ENCODE measurements at regions not wholly inside any gene's neighbourhood (a gene's known extent, or its start where the extent isn't known, plus 50 kb on each side); places are given as distances from the start of the nearest gene placed in this dataset.

DNA sequence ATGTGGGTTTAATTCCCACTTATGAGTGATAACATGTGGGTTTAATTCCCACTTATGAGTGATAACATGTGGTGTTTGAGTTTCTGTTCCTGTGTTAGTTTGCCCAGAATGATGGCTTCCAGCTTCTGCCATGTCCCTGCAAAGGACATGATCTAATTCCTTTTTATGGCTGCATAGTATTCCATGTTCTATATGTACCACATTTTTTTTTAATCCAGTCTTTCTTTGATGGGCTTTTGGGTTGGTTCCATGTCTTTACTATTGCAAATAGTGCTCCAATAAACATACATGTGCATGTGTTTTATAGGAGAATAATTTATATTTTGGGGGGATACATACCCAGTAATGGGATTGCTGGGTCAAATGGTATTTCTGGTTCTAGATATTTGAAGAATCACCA, 317.8 kb downstream of the MMUT start:
- no peak overlapping the region for H2AFZ ChIP-seq (ENCODE audit: low read length)
- DNase-seq (ENCODE audit: insufficient read length, low spot score, missing footprints): no peak
- no peaks in the 10 kb centered on the region for H3K9me3 ChIP-seq (ENCODE audit: low read depth, low read length)
- no peak overlapping the region for H3K27ac ChIP-seq (ENCODE audit: low read depth, low read length)
- no peaks in the 10 kb centered on the region for H3K36me3 ChIP-seq (ENCODE audit: insufficient read depth, low read length)
- TF ChIP-seq, protein P1, sequence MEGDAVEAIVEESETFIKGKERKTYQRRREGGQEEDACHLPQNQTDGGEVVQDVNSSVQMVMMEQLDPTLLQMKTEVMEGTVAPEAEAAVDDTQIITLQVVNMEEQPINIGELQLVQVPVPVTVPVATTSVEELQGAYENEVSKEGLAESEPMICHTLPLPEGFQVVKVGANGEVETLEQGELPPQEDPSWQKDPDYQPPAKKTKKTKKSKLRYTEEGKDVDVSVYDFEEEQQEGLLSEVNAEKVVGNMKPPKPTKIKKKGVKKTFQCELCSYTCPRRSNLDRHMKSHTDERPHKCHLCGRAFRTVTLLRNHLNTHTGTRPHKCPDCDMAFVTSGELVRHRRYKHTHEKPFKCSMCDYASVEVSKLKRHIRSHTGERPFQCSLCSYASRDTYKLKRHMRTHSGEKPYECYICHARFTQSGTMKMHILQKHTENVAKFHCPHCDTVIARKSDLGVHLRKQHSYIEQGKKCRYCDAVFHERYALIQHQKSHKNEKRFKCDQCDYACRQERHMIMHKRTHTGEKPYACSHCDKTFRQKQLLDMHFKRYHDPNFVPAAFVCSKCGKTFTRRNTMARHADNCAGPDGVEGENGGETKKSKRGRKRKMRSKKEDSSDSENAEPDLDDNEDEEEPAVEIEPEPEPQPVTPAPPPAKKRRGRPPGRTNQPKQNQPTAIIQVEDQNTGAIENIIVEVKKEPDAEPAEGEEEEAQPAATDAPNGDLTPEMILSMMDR (IDR thresholded peaks at IDR 0.05; ENCODE audit: extremely low read depth, low read depth, low read length): no peak
- no peaks in the 10 kb centered on the region for H4K20me1 ChIP-seq (ENCODE audit: insufficient read depth, low read length)
- no peak overlapping the region for H3K4me2 ChIP-seq (ENCODE audit: insufficient read depth, low read length)
- H3K4me3 ChIP-seq (ENCODE audit: insufficient read depth, low read length): no peak overlapping the region
- no peaks in the 10 kb centered on the region for H3K79me2 ChIP-seq (ENCODE audit: insufficient read depth, low read length)
- no peaks in the 10 kb centered on the region for H3K27me3 ChIP-seq (ENCODE audit: insufficient read depth, low read length)
- H3K4me1 ChIP-seq (ENCODE audit: insufficient read depth, low read length): no peaks in the 10 kb centered on the region

DNA sequence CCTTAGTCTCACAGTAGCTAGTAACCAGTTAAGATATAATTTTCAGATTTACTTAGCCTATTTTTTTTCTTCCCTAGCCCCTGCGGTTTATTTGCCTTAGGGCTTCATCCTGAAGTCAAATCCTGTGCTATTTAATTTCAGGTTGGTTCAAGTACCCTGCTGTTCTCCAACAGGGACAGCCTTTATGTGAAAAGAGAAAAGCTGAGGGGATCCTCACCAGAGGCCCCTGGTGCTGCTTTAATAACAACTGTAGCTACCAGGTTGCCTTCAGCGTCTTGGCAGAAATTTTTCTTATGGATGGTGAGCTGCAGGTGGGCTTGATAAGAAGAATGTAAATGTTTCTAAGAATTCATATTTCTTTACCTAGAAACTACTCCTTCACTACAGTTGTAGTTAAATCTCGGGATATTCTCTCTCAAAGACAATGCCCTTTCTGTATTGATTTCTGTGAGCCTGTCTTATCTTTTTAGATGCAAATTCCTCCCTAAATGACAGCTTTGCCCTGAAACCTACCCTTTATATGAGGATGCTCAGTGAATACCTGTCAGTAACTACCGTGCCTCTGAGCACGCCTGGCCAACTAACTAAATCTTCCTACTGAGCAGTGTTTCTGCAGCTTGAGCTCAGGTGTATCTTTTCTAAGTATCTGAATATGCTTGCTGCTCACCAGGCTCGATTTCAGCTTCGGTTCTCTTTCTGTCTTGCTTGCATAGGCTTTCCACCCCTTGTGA, 320.5 kb downstream of the MMUT start:
- no peaks in the 10 kb centered on the region for H3K27me3 ChIP-seq (ENCODE audit: insufficient read depth, low read length)
- no peak overlapping the region for H3K27ac ChIP-seq (ENCODE audit: low read depth, low read length)
- H4K20me1 ChIP-seq (ENCODE audit: insufficient read depth, low read length): no peaks in the 10 kb centered on the region
- DNase-seq (ENCODE audit: insufficient read length, low spot score, missing footprints): no peak
- H3K79me2 ChIP-seq (ENCODE audit: insufficient read depth, low read length): no peaks in the 10 kb centered on the region
- TF ChIP-seq, protein P1 (IDR thresholded peaks at IDR 0.05; ENCODE audit: extremely low read depth, low read depth, low read length): no peak
- no peaks in the 10 kb centered on the region for H3K36me3 ChIP-seq (ENCODE audit: insufficient read depth, low read length)
- no peak overlapping the region for H2AFZ ChIP-seq (ENCODE audit: low read length)
- H3K4me2 ChIP-seq (ENCODE audit: insufficient read depth, low read length): no peak overlapping the region
- no peaks in the 10 kb centered on the region for H3K9me3 ChIP-seq (ENCODE audit: low read depth, low read length)
- no peak overlapping the region for H3K4me3 ChIP-seq (ENCODE audit: insufficient read depth, low read length)
- H3K4me1 ChIP-seq (ENCODE audit: insufficient read depth, low read length): no peaks in the 10 kb centered on the region

DNA sequence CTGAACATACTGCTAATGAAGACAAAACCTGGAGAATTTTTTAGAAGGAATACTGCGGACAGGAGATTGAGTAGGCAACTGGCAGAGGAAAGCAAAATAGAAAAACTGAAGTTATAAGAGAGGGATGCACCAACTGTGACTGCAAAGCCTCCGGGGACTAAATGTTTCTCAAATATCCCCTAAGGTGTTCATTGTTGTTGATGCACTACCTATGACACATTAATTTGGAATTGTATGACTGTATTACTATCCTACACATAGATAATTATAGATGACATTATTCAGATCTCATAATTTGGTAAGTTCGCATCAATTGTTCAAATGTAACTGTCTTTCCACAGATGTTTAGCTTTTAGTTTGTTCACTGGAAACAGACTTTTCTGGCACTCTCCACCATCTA, 341.1 kb downstream of the MMUT start:
- DNase-seq (ENCODE audit: insufficient read length, low spot score, missing footprints): no peak
- H3K9me3 ChIP-seq (ENCODE audit: low read depth, low read length): no peaks in the 10 kb centered on the region
- no peak overlapping the region for H3K4me3 ChIP-seq (ENCODE audit: insufficient read depth, low read length)
- H3K79me2 ChIP-seq (ENCODE audit: insufficient read depth, low read length): no peaks in the 10 kb centered on the region
- H3K4me1 ChIP-seq (ENCODE audit: insufficient read depth, low read length): no peaks in the 10 kb centered on the region
- H4K20me1 ChIP-seq (ENCODE audit: insufficient read depth, low read length): no peaks in the 10 kb centered on the region
- H3K27ac ChIP-seq (ENCODE audit: low read depth, low read length): no peak overlapping the region
- H3K4me2 ChIP-seq (ENCODE audit: insufficient read depth, low read length): no peak overlapping the region
- no peaks in the 10 kb centered on the region for H3K36me3 ChIP-seq (ENCODE audit: insufficient read depth, low read length)
- H2AFZ ChIP-seq (ENCODE audit: low read length): no peak overlapping the region
- TF ChIP-seq, protein P1 (IDR thresholded peaks at IDR 0.05; ENCODE audit: extremely low read depth, low read depth, low read length): no peak
- no peaks in the 10 kb centered on the region for H3K27me3 ChIP-seq (ENCODE audit: insufficient read depth, low read length)

DNA sequence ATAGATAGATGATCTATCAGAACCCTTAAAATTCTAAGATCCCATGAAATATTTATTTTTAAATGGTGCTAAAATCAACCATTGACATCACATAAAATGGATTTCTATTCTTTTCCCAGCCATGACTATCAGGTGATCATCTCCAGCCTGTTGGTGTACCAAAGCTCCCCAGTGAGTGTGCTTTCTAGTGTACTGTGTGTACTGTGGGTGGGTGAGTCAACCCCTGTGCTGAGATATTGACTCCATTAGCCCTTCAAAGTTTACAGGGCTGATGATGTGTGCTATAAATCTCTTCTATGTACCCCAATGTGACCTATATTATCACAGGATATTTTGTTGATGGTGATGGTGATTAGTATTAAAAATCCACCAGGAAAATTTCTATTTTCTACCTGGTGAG, 344.6 kb downstream of the MMUT start:
- no peaks in the 10 kb centered on the region for H3K79me2 ChIP-seq (ENCODE audit: insufficient read depth, low read length)
- TF ChIP-seq, protein P1 (IDR thresholded peaks at IDR 0.05; ENCODE audit: extremely low read depth, low read depth, low read length): no peak
- no peaks in the 10 kb centered on the region for H3K9me3 ChIP-seq (ENCODE audit: low read depth, low read length)
- no peak overlapping the region for H2AFZ ChIP-seq (ENCODE audit: low read length)
- H3K27ac ChIP-seq (ENCODE audit: low read depth, low read length): no peak overlapping the region
- no peaks in the 10 kb centered on the region for H3K4me1 ChIP-seq (ENCODE audit: insufficient read depth, low read length)
- H3K27me3 ChIP-seq (ENCODE audit: insufficient read depth, low read length): peaks cover 2% of the 10 kb centered on the region
- no peak overlapping the region for H3K4me3 ChIP-seq (ENCODE audit: insufficient read depth, low read length)
- no peak overlapping the region for H3K4me2 ChIP-seq (ENCODE audit: insufficient read depth, low read length)
- no peaks in the 10 kb centered on the region for H4K20me1 ChIP-seq (ENCODE audit: insufficient read depth, low read length)
- DNase-seq (ENCODE audit: insufficient read length, low spot score, missing footprints): no peak
- no peaks in the 10 kb centered on the region for H3K36me3 ChIP-seq (ENCODE audit: insufficient read depth, low read length)

Data from osteoblast (primary cell).